ENCODE measurements at regions not wholly inside any gene's neighbourhood (a gene's known extent, or its start where the extent isn't known, plus 50 kb on each side); places are given as distances from the start of the nearest gene placed in this dataset.

DNA sequence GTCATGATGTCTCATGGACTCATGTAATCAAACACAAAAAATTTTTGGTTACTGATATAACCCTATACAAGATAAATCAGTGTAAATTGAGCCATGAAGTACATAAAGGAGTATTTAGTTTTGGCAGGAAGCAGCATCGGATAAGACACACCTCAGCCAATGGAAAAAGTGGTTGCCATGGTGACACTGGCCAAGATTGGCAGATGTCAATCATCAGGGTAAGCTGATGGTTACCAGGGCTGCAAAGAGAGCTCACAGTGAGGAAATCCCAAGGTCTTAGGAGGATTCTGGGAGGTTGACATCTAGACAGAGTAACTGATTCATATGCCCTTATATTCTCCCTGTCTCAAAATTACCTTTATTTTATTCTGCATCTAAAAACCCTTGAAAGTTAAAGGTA is 203.8 kb upstream of the PCSK2 start:
- TF ChIP-seq, protein P1, sequence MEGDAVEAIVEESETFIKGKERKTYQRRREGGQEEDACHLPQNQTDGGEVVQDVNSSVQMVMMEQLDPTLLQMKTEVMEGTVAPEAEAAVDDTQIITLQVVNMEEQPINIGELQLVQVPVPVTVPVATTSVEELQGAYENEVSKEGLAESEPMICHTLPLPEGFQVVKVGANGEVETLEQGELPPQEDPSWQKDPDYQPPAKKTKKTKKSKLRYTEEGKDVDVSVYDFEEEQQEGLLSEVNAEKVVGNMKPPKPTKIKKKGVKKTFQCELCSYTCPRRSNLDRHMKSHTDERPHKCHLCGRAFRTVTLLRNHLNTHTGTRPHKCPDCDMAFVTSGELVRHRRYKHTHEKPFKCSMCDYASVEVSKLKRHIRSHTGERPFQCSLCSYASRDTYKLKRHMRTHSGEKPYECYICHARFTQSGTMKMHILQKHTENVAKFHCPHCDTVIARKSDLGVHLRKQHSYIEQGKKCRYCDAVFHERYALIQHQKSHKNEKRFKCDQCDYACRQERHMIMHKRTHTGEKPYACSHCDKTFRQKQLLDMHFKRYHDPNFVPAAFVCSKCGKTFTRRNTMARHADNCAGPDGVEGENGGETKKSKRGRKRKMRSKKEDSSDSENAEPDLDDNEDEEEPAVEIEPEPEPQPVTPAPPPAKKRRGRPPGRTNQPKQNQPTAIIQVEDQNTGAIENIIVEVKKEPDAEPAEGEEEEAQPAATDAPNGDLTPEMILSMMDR (IDR thresholded peaks at IDR 0.05; ENCODE audit: borderline replicate concordance, extremely low read depth, low read length, poor library complexity, severe bottlenecking), result no peak
- TF ChIP-seq EZH2 (IDR thresholded peaks at IDR 0.05; ENCODE audit: borderline replicate concordance, low read depth, low read length, severe bottlenecking), result no peak

All from DND-41 (cell line).